Bronchial epithelial cell (primary cell): ENCODE measurements at regions not wholly inside any gene's neighbourhood (a gene's known extent, or its start where the extent isn't known, plus 50 kb on each side); places are given as distances from the start of the nearest gene placed in this dataset.

Experiments
- DNase-seq: peaks from one replicate; pipeline ENCODE4 v3.0.0-alpha.2; 2010; ENCODE audit warnings: low read depth
- FAIRE-seq: peaks from 2 replicates; lab custom pipeline; 2011; peaks lifted over from hg19 to GRCh38; lab: Jason Lieb, UNC
- H3K27me3 ChIP-seq: 2 replicates; pipeline ENCODE4 v1.5.1; 2011; ENCODE audit warnings: low read length; ENCODE audit not compliant: control insufficient read depth, insufficient read depth
- H3K36me3 ChIP-seq: 2 replicates; pipeline ENCODE4 v1.5.1; 2011; ENCODE audit warnings: low read length; ENCODE audit not compliant: control insufficient read depth, insufficient read depth
- H3K4me3 ChIP-seq: 2 replicates; pipeline ENCODE4 v1.5.1; 2011; ENCODE audit warnings: mild to moderate bottlenecking, low read depth, low read length, control low read depth
- TF ChIP-seq, protein P1 (sequence below): IDR thresholded peaks from 2 replicates; pipeline ENCODE4 v1.5.1; 2011; ENCODE audit warnings: mild to moderate bottlenecking, moderate library complexity, low read length, control low read depth, inconsistent platforms; ENCODE audit not compliant: insufficient read depth, severe bottlenecking

DNA sequence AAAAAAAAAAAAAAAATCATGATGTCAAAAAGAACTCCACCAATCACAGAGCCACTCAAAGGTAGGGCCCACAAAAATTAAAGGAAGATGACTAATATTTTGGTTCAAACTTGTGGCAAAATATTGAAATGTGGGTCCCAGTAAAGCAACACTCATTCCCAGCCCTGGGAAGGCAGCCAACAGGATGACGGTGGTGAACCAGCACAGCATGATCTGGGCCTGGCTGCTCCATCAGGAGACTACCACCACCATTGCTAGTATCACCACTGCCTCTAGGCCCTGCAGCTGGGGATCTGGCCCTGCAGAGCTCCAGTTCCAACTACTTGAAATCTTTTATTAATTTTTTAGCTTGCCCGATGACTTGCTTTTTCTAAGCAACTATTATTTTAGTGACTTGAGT, 206.8 kb upstream of the ITGA1 start:
- TF ChIP-seq, protein P1, sequence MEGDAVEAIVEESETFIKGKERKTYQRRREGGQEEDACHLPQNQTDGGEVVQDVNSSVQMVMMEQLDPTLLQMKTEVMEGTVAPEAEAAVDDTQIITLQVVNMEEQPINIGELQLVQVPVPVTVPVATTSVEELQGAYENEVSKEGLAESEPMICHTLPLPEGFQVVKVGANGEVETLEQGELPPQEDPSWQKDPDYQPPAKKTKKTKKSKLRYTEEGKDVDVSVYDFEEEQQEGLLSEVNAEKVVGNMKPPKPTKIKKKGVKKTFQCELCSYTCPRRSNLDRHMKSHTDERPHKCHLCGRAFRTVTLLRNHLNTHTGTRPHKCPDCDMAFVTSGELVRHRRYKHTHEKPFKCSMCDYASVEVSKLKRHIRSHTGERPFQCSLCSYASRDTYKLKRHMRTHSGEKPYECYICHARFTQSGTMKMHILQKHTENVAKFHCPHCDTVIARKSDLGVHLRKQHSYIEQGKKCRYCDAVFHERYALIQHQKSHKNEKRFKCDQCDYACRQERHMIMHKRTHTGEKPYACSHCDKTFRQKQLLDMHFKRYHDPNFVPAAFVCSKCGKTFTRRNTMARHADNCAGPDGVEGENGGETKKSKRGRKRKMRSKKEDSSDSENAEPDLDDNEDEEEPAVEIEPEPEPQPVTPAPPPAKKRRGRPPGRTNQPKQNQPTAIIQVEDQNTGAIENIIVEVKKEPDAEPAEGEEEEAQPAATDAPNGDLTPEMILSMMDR: no peak
- peak; percentile 91 for DNase-seq
- Histone ChIP-seq H3K4me3 (no peak overlapping the region), H3K36me3 (no peaks in the 10 kb centered on the region), H3K27me3 (no peaks in the 10 kb centered on the region)
- FAIRE-seq: no peak

DNA sequence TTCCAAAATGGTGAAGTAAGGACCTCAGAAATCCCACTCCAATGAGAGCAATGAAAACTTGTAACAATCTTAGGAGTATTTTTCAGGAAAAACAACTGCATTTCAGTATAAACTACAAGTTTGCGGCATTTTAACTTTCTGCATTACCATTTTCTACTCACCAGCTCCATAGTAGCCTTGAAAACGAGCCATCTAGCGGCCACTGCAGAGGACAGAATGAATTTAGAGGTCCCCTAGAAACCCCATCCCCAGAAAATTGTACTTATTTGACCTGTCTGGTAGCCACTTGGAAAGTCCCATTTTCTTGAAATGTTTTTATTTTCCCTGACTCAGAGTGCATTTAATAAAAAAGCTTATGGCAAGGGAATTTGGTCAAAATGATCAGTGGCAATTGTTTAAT, 205.4 kb upstream of the ITGA1 start:
- no peak for FAIRE-seq
- no peak overlapping the region for H3K4me3 ChIP-seq
- TF ChIP-seq, protein P1: no peak
- no peak for DNase-seq
- no peaks in the 10 kb centered on the region for H3K27me3 ChIP-seq
- H3K36me3 ChIP-seq: no peaks in the 10 kb centered on the region

DNA sequence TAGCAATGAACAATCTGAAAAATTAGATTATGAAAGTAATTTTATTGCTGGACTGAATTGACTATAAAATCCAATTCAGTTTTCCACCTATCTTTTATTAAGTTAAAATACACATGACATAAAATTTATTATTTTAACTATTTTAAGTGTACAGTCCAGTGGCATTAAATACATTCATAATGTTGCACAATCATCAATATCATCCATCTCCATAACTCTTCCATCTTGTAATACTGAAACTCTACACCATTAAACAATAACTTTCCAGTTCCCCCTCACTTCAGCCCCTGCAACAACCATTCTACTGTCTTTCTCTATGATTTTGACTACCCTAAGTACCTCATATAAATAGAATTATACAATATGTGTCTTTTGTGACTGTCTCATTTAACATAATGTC, 200.6 kb upstream of the ITGA1 start:
- Histone ChIP-seq H3K36me3 (no peaks in the 10 kb centered on the region), H3K27me3 (no peaks in the 10 kb centered on the region), H3K4me3 (no peak overlapping the region)
- TF ChIP-seq, protein P1: no peak
- DNase-seq (no peak), FAIRE-seq (no peak)

DNA sequence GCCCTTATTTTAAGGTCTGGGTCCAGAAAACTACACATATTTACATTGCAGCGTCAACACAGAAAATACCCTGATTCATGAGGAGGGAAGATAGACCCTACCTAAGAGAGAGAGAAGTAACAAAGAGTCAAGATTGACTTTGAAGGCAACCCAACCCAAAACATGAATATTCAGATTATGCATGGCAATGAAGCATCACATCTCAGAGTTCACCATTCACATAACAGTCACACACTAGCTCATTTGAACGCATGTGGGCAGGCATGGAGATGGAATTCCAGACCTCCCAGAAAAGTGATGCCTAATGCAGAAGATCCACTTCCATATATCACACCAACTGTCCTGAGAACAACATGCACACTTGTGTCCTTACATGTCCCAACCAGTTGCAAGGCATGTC, 190.1 kb upstream of the ITGA1 start:
- DNase-seq: peak; percentile 3
- H3K27me3 ChIP-seq: no peaks in the 10 kb centered on the region
- no peaks in the 10 kb centered on the region for H3K36me3 ChIP-seq
- TF ChIP-seq, protein P1: no peak
- H3K4me3 ChIP-seq: no peak overlapping the region
- FAIRE-seq: no peak

DNA sequence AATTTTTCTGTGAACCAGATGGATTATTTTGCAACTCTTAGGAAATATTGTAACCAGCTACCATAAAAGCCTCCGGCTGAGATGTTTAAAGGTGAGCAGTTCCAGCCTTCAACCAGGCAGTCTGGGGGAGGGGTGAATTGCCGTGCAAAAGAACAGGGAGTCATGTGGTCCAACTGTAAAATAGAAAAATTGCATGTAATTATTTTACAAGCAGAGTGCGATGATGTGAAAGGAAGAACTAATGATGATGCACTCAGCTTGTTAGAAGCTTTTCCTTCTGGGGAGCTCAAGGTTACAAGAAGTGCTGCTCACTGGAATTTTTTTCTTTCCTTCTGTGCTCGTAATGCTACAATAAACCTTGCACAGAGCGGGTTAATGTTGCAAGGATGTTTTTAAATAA, 188.7 kb upstream of the ITGA1 start:
- H3K27me3 ChIP-seq: no peaks in the 10 kb centered on the region
- DNase-seq (no peak), FAIRE-seq (no peak)
- no peaks in the 10 kb centered on the region for H3K36me3 ChIP-seq
- H3K4me3 ChIP-seq: no peak overlapping the region
- TF ChIP-seq, protein P1: no peak

DNA sequence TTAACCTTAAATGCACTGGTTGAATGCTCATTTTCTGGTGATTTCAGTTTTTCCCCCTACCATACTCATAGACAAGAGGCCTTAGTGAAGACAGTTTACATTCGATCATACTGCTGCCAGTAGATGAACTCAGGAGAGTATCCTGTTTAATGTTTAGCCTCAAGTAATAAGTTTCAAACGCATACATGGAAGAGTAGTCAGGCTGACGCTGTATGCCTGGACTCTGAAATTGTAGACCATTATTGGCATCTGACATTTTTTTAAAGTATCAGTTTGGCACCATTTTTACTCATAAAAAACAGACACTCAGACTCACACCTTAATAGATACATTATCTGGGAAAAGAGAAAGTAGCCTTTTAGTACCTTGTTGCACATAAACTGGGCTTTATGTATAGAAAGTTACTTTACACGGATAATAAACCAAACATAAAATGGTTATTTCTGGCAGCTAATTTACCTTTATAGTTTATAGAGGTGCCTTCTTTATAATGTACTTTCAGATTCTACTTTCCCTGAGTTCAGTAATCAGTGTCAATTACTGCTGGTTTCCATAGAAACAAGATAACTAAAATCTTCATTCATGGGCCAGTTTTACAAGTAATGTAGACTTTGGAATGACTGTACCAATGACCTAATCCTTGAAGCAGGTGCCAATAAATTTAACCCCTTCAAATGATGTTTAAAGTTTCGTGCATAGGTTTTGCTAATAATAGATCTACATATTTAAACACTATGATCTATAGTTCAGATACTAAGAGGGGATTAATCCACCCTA, 183.8 kb upstream of the ITGA1 start:
- TF ChIP-seq, protein P1: no peak
- Histone ChIP-seq H3K27me3 (no peaks in the 10 kb centered on the region), H3K4me3 (no peak overlapping the region), H3K36me3 (no peaks in the 10 kb centered on the region)
- DNase-seq: no peak
- no peak for FAIRE-seq
